ENCODE measurements at regions not wholly inside any gene's neighbourhood (a gene's known extent, or its start where the extent isn't known, plus 50 kb on each side); places are given as distances from the start of the nearest gene placed in this dataset.
A peak's percentile ranks its signal among the peaks of the same experiment; 100 is the strongest.
"Not testable (repeated sequence)": the region's sequence is repeated elsewhere in the genome, so short reads cannot be mapped to it uniquely, and the experiment has no call there.

GRCh38 chr9:1918108-1918507 lies 97.0 kb upstream of the SMARCA2 start:
- in situ Hi-C loops (cut with HindIII; ENCODE audit: low pct_unique_long_range_greater_than_20kb, low sequenced_read_pairs) = no loop called here
- no peak for DNase-seq (ENCODE audit: low read depth in 1 of 2, low spot score in 1 of 2)
- TF ChIP-seq JUND (IDR thresholded peaks at IDR 0.05; ENCODE audit: low read depth) = no peak

- TF ChIP-seq JUND (IDR thresholded peaks at IDR 0.05; ENCODE audit: low read depth) = no peak
- no peak for DNase-seq (ENCODE audit: low read depth in 1 of 2, low spot score in 1 of 2)
- in situ Hi-C loops (cut with HindIII; ENCODE audit: low pct_unique_long_range_greater_than_20kb, low sequenced_read_pairs) = no loop called here
Measured at GRCh38 chr9:1918622-1919021, 96.5 kb upstream of the SMARCA2 start.

GRCh38 chr9:1919229-1919628 lies 95.9 kb upstream of the SMARCA2 start:
- DNase-seq (ENCODE audit: low read depth in 1 of 2, low spot score in 1 of 2) = no peak
- in situ Hi-C loops (cut with HindIII; ENCODE audit: low pct_unique_long_range_greater_than_20kb, low sequenced_read_pairs) = no loop called here
- TF ChIP-seq JUND (IDR thresholded peaks at IDR 0.05; ENCODE audit: low read depth) = no peak

- TF ChIP-seq JUND (IDR thresholded peaks at IDR 0.05; ENCODE audit: low read depth) = no peak
- in situ Hi-C loops (cut with HindIII; ENCODE audit: low pct_unique_long_range_greater_than_20kb, low sequenced_read_pairs) = no loop called here
- DNase-seq (ENCODE audit: low read depth in 1 of 2, low spot score in 1 of 2) = peak in 1 of 2 experiments; percentile 35
Measured at GRCh38 chr9:1920386-1920785, 94.8 kb upstream of the SMARCA2 start.

- in situ Hi-C loops (cut with HindIII; ENCODE audit: low pct_unique_long_range_greater_than_20kb, low sequenced_read_pairs) = no loop called here
- no peak for DNase-seq (ENCODE audit: low read depth in 1 of 2, low spot score in 1 of 2)
- TF ChIP-seq JUND (IDR thresholded peaks at IDR 0.05; ENCODE audit: low read depth) = no peak
Measured at GRCh38 chr9:1922026-1922425, 93.1 kb upstream of the SMARCA2 start.

GRCh38 chr9:1927546-1927945 lies 87.6 kb upstream of the SMARCA2 start:
- DNase-seq (ENCODE audit: low read depth in 1 of 2, low spot score in 1 of 2) = no peak
- no peak for TF ChIP-seq JUND (IDR thresholded peaks at IDR 0.05; ENCODE audit: low read depth)
- in situ Hi-C loops (cut with HindIII; ENCODE audit: low pct_unique_long_range_greater_than_20kb, low sequenced_read_pairs) = no loop called here

- DNase-seq (ENCODE audit: low read depth in 1 of 2, low spot score in 1 of 2) = no peak
- in situ Hi-C loops (cut with HindIII; ENCODE audit: low pct_unique_long_range_greater_than_20kb, low sequenced_read_pairs) = no loop called here
- no peak for TF ChIP-seq JUND (IDR thresholded peaks at IDR 0.05; ENCODE audit: low read depth)
Measured at GRCh38 chr9:1929134-1929533, 86.0 kb upstream of the SMARCA2 start.

GRCh38 chr9:1929722-1930244 lies 85.4 kb upstream of the SMARCA2 start:
- no peak for TF ChIP-seq JUND (IDR thresholded peaks at IDR 0.05; ENCODE audit: low read depth)
- in situ Hi-C loops (cut with HindIII; ENCODE audit: low pct_unique_long_range_greater_than_20kb, low sequenced_read_pairs) = no loop called here
- no peak for DNase-seq (ENCODE audit: low read depth in 1 of 2, low spot score in 1 of 2)

- in situ Hi-C loops (cut with HindIII; ENCODE audit: low pct_unique_long_range_greater_than_20kb, low sequenced_read_pairs); DNase-seq (ENCODE audit: low read depth in 1 of 2, low spot score in 1 of 2): not testable (repeated sequence)
Measured at GRCh38 chr9:1930245-1930736, 84.9 kb upstream of the SMARCA2 start.

GRCh38 chr9:1938135-1938534 lies 77.0 kb upstream of the SMARCA2 start:
- TF ChIP-seq JUND (IDR thresholded peaks at IDR 0.05; ENCODE audit: low read depth) = no peak
- DNase-seq (ENCODE audit: low read depth in 1 of 2, low spot score in 1 of 2) = no peak
- in situ Hi-C loops (cut with HindIII; ENCODE audit: low pct_unique_long_range_greater_than_20kb, low sequenced_read_pairs) = no loop called here

GRCh38 chr9:1938675-1939170 lies 76.4 kb upstream of the SMARCA2 start:
- no peak for TF ChIP-seq JUND (IDR thresholded peaks at IDR 0.05; ENCODE audit: low read depth)
- in situ Hi-C loops (cut with HindIII; ENCODE audit: low pct_unique_long_range_greater_than_20kb, low sequenced_read_pairs) = no loop called here
- no peak for DNase-seq (ENCODE audit: low read depth in 1 of 2, low spot score in 1 of 2)

GRCh38 chr9:1939466-1939865 lies 75.7 kb upstream of the SMARCA2 start:
- no peak for TF ChIP-seq JUND (IDR thresholded peaks at IDR 0.05; ENCODE audit: low read depth)
- in situ Hi-C loops (cut with HindIII; ENCODE audit: low pct_unique_long_range_greater_than_20kb, low sequenced_read_pairs) = no loop called here
- DNase-seq (ENCODE audit: low read depth in 1 of 2, low spot score in 1 of 2) = no peak

- in situ Hi-C loops (cut with HindIII; ENCODE audit: low pct_unique_long_range_greater_than_20kb, low sequenced_read_pairs) = no loop called here
- DNase-seq (ENCODE audit: low read depth in 1 of 2, low spot score in 1 of 2) = peak; percentile 6 to 48
- TF ChIP-seq JUND (IDR thresholded peaks at IDR 0.05; ENCODE audit: low read depth) = no peak
Measured at GRCh38 chr9:1939926-1940368, 75.2 kb upstream of the SMARCA2 start.

GRCh38 chr9:1941989-1942388 lies 73.2 kb upstream of the SMARCA2 start:
- in situ Hi-C loops (cut with HindIII; ENCODE audit: low pct_unique_long_range_greater_than_20kb, low sequenced_read_pairs) = no loop called here
- TF ChIP-seq JUND (IDR thresholded peaks at IDR 0.05; ENCODE audit: low read depth) = no peak
- DNase-seq (ENCODE audit: low read depth in 1 of 2, low spot score in 1 of 2) = no peak

Data from T47D (cell line).